ENCODE measurements at regions not wholly inside any gene's neighbourhood (a gene's known extent, or its start where the extent isn't known, plus 50 kb on each side); places are given as distances from the start of the nearest gene placed in this dataset.

- no peak for DNase-seq
- Mint-ChIP-seq H3K27ac (no peak overlapping the region), H3K4me1 (no peaks in the 10 kb centered on the region), H3K9me3 (no peaks in the 10 kb centered on the region), H3K27me3 (no peaks in the 10 kb centered on the region), H3K4me3 (no peak overlapping the region), H3K36me3 (no peaks in the 10 kb centered on the region)
- CTCF ChIA-PET: no interaction called here
Observed at GRCh38 chr2:78940998-78941397, 84.5 kb upstream of the REG3G start.

- Mint-ChIP-seq H3K27ac (no peak overlapping the region), H3K4me3 (no peak overlapping the region), H3K4me1 (no peaks in the 10 kb centered on the region), H3K27me3 (no peaks in the 10 kb centered on the region), H3K36me3 (no peaks in the 10 kb centered on the region), H3K9me3 (peaks cover 3% of the 10 kb centered on the region)
- CTCF ChIA-PET: no interaction called here
- no peak for DNase-seq
Observed at GRCh38 chr2:78941751-78942150, 83.8 kb upstream of the REG3G start.

- no peak overlapping the region for H3K27ac Mint-ChIP-seq
- no peaks in the 10 kb centered on the region for H3K36me3 Mint-ChIP-seq
- H3K4me3 Mint-ChIP-seq: no peak overlapping the region
- DNase-seq: no peak
- CTCF ChIA-PET: interaction anchor here (0.6 kb wide), 1 partner anchor 288 kb away, joined by 3 read pairs; no protein-coding TSS in a partner anchor
- H3K27me3 Mint-ChIP-seq: no peaks in the 10 kb centered on the region
- peaks cover 4% of the 10 kb centered on the region for H3K9me3 Mint-ChIP-seq
- no peaks in the 10 kb centered on the region for H3K4me1 Mint-ChIP-seq
Observed at GRCh38 chr2:78963881-78964280, 61.6 kb upstream of the REG3G start.

DNA sequence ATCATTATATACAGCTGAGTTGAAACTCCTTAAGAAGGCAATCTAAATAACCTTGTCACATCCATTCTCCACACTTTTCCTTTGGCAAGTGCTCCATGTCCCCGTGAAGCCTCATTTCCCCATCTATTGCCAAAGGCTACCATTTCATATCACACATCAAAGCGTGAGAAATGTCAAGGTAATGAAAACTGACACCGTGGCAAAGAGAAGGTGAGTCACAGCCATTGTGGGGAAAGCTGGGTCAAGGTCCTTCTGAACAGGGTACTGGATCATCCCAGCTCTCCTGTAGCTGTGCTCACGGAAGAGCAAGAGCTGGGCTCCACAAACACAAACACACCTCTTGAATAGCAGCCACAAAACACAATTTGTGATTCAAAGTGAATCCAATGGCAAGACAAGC, 58.2 kb upstream of the REG3G start:
- Mint-ChIP-seq H3K9me3 (peaks cover 2% of the 10 kb centered on the region), H3K4me1 (no peaks in the 10 kb centered on the region), H3K27me3 (no peaks in the 10 kb centered on the region), H3K27ac (no peak overlapping the region), H3K36me3 (no peaks in the 10 kb centered on the region), H3K4me3 (no peak overlapping the region)
- CTCF ChIA-PET: no interaction called here
- DNase-seq: no peak

- Mint-ChIP-seq H3K27ac (no peak overlapping the region), H3K4me1 (no peaks in the 10 kb centered on the region), H3K27me3 (no peaks in the 10 kb centered on the region), H3K9me3 (peaks cover 2% of the 10 kb centered on the region), H3K36me3 (no peaks in the 10 kb centered on the region), H3K4me3 (no peak overlapping the region)
- CTCF ChIA-PET: no interaction called here
- DNase-seq: no peak
Observed at GRCh38 chr2:78973630-78974029, 51.9 kb upstream of the REG3G start.

Measured in activated naive CD4-positive, alpha-beta T cell treated with anti-CD3 and anti-CD28 coated beads, Interleukin-2, amount 10 ng/mL, durations not matched to agents 7 days and 5 days (primary cell).